ENCODE measurements at regions not wholly inside any gene's neighbourhood (a gene's known extent, or its start where the extent isn't known, plus 50 kb on each side); places are given as distances from the start of the nearest gene placed in this dataset.

DNA sequence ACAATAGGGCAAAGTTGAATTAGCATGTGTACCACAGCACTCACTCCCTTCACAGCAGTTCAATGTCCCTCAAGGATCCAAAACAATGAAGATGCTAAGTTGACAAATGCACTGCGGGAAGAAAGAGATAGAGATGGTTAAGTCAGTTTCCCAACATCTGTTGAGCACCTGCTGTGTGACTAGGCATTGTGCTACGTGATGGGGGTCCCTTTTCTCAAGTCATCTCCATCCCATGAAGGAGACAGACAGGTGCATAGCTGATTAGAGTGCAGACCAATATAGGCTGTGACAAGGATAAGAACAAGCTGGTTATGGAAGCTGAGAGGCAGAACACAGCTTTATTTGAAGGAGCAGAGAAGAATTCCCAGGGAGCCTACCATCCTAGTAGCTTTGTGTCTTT is 114.2 kb downstream of the HAPSTR1 start:
- intact Hi-C loops (cut with DNase I; ENCODE audit: low total_unique reads), result no loop called here

DNA sequence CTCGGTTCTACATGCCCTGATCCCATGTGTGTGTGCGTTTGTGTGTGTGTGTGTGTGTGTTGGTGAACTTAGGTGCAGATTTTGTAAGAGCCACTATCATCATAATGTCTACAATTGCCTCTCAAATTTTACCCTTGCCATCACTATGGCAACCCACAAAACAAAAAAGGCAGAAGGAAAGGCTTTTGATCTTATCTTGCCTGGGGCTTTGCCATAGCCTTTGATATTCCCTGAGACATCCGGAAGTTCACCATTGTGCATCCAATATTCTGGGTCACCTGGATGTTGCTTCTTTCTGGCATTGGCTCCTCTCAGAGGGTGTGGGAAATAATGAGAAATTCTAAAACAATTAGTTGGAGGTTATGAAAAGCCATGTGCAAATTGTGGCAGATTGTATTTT is 114.7 kb downstream of the HAPSTR1 start:
- TF ChIP-seq, protein P1, sequence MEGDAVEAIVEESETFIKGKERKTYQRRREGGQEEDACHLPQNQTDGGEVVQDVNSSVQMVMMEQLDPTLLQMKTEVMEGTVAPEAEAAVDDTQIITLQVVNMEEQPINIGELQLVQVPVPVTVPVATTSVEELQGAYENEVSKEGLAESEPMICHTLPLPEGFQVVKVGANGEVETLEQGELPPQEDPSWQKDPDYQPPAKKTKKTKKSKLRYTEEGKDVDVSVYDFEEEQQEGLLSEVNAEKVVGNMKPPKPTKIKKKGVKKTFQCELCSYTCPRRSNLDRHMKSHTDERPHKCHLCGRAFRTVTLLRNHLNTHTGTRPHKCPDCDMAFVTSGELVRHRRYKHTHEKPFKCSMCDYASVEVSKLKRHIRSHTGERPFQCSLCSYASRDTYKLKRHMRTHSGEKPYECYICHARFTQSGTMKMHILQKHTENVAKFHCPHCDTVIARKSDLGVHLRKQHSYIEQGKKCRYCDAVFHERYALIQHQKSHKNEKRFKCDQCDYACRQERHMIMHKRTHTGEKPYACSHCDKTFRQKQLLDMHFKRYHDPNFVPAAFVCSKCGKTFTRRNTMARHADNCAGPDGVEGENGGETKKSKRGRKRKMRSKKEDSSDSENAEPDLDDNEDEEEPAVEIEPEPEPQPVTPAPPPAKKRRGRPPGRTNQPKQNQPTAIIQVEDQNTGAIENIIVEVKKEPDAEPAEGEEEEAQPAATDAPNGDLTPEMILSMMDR (IDR thresholded peaks at IDR 0.05), result no peak
- no peak for TF ChIP-seq POLR2A (IDR thresholded peaks at IDR 0.05)
- DNase-seq, result no peak
- intact Hi-C loops (cut with DNase I; ENCODE audit: low total_unique reads), result no loop called here
- Histone ChIP-seq H3K36me3 (no peaks in the 10 kb centered on the region), H3K27ac (no peak overlapping the region), H3K4me1 (no peaks in the 10 kb centered on the region), H3K27me3 (no peaks in the 10 kb centered on the region), H3K9me3 (no peaks in the 10 kb centered on the region), H3K4me3 (no peak overlapping the region)

More for the DNA sequence above, 114.2 kb downstream of the HAPSTR1 start:
- H3K27ac ChIP-seq, result no peak overlapping the region
- H3K27me3 ChIP-seq, result no peaks in the 10 kb centered on the region
- TF ChIP-seq, protein P1 (IDR thresholded peaks at IDR 0.05), result no peak
- no peak for TF ChIP-seq POLR2A (IDR thresholded peaks at IDR 0.05)
- H3K4me1 ChIP-seq, result no peaks in the 10 kb centered on the region
- H3K9me3 ChIP-seq, result no peaks in the 10 kb centered on the region
- H3K4me3 ChIP-seq, result no peak overlapping the region
- no peak for DNase-seq
- H3K36me3 ChIP-seq, result no peaks in the 10 kb centered on the region

DNA sequence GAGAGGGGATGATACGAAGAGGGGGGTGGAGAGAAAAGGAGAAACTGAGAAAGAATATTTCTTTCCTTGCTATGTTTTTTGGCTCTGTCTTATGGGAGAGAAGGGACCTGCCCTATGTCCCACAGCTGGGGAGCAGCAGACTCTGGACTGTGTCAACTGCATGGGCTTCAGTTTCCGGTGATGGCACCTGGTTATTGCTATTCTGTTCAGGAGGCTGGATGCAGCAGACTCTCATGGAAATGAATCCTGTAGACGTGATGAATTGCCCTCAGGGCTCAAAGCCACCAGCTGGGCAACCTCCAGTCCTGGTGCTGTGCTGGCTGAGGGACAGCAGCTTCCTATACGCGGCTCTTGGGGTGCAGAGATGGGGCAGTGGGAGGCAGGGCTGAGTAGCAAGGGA is 121.2 kb downstream of the HAPSTR1 start:
- Histone ChIP-seq H3K4me1 (no peaks in the 10 kb centered on the region), H3K27ac (no peak overlapping the region), H3K36me3 (no peaks in the 10 kb centered on the region), H3K9me3 (no peaks in the 10 kb centered on the region), H3K4me3 (no peak overlapping the region), H3K27me3 (no peaks in the 10 kb centered on the region)
- intact Hi-C loops (cut with DNase I; ENCODE audit: low total_unique reads), result no loop called here
- no peak for TF ChIP-seq POLR2A (IDR thresholded peaks at IDR 0.05)
- TF ChIP-seq, protein P1 (IDR thresholded peaks at IDR 0.05), result no peak
- no peak for DNase-seq

DNA sequence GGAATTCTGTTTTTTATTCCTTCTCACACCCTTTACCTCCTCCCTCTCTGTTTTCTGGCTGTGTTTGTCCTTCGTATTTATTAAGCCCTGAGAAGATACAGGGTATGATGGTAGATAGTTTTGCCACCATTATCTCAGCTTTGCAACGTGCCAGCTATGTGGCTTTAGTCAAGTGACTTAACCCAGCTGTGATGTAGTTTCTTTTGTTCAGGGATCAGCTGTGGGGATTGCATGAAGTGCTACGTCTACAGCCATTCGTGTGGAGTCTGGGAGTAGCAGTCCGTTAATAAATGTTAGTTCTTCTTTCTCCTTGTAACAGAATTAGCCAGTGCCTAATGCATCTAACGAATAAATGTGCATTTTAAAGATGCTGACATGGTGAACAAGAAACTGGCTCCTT is 128.4 kb downstream of the HAPSTR1 start:
- no peak for DNase-seq
- no peak overlapping the region for H3K27ac ChIP-seq
- H3K27me3 ChIP-seq, result no peaks in the 10 kb centered on the region
- TF ChIP-seq, protein P1 (IDR thresholded peaks at IDR 0.05), result no peak
- no peak for TF ChIP-seq POLR2A (IDR thresholded peaks at IDR 0.05)
- no peaks in the 10 kb centered on the region for H3K4me1 ChIP-seq
- H3K36me3 ChIP-seq, result no peaks in the 10 kb centered on the region
- no peaks in the 10 kb centered on the region for H3K9me3 ChIP-seq
- H3K4me3 ChIP-seq, result no peak overlapping the region
- intact Hi-C loops (cut with DNase I; ENCODE audit: low total_unique reads), result no loop called here

DNA sequence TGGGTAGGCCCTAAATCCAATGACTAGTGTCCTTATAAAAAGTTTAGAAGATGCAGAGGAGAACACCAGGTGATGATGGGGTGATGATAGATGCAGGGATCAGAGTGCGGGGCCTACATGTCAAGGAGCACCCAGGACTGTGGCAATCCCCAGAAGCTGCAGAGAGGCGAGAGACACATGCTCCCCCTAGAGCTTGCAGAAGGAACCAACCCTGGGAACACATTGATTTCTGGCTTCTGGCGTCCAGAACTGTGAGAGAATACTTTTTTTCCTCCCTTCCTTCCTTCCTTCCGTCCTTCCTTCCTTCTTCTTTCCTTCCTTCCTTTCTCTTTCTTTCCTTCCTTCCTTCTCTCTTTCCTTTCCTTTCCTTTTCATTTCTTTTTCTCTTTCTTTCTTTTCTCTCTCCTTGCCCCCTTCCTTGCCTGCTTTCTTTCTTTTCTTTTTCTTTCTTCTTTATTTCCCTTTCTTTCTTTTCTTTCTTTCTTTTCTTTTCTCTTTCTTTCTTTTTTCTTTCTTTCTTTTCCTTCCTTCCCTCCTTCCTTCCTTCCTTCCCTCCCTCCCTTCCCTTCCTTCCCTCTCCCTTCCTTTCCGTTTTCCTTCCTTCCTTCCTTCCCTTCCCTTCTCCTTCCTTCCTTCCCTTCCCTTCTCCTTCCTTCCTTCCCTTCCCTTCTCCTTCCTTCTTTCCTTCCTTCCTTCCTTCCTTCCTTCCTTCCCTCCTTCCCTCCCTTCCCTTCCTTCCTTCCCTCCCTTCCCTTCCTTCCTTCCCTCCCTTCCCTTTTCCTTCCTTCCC is 134.3 kb downstream of the HAPSTR1 start:
- intact Hi-C loops (cut with DNase I; ENCODE audit: low total_unique reads), result no loop called here
- H3K9me3 ChIP-seq, result no peaks in the 10 kb centered on the region
- H3K36me3 ChIP-seq, result no peaks in the 10 kb centered on the region
- no peak overlapping the region for H3K27ac ChIP-seq
- no peak overlapping the region for H3K4me3 ChIP-seq
- H3K4me1 ChIP-seq, result no peaks in the 10 kb centered on the region
- DNase-seq, result no peak
- H3K27me3 ChIP-seq, result no peaks in the 10 kb centered on the region
- TF ChIP-seq, protein P1 (IDR thresholded peaks at IDR 0.05), result no peak
- no peak for TF ChIP-seq POLR2A (IDR thresholded peaks at IDR 0.05)

All from uterus (tissue), 3 donors.